ENCODE measurements at regions not wholly inside any gene's neighbourhood (a gene's known extent, or its start where the extent isn't known, plus 50 kb on each side); places are given as distances from the start of the nearest gene placed in this dataset.

- H3K36me3 ChIP-seq, result no peaks in the 10 kb centered on the region
- H3K27ac ChIP-seq, result no peak overlapping the region
- WGBS, 2 donors, result 80 to 92% methylated on average over 4 of the region's 4 CpGs
- ATAC-seq (no peak), FAIRE-seq (no peak), DNase-seq (no peak)
- no peak for TF ChIP-seq CTCF (IDR thresholded peaks at IDR 0.05)
- intact Hi-C loops (cut with DNase I), result no loop called here
- H3K9me3 ChIP-seq, result no peaks in the 10 kb centered on the region
- no peak overlapping the region for H3K4me3 ChIP-seq
- H3K4me1 ChIP-seq, result no peaks in the 10 kb centered on the region
- peaks cover 0 to 7% (median 0%) of the 10 kb centered on the region in 4 donors for H3K27me3 ChIP-seq
Measured at GRCh38 chr2:8191427-8191826, 490.4 kb upstream of the ID2 start.

- Histone ChIP-seq H3K36me3 (no peaks in the 10 kb centered on the region), H3K9me3 (no peaks in the 10 kb centered on the region), H3K4me1 (no peaks in the 10 kb centered on the region), H3K27ac (no peak overlapping the region), H3K27me3 (peaks cover 0 to 7% (median 0%) of the 10 kb centered on the region in 4 donors), H3K4me3 (no peak overlapping the region)
- intact Hi-C loops (cut with DNase I), result no loop called here
- no peak for DNase-seq
- FAIRE-seq, result no peak
- 59 to 68% methylated on average over 2 of the region's 2 CpGs for WGBS, 2 donors
- ATAC-seq, result no peak
- no peak for TF ChIP-seq CTCF (IDR thresholded peaks at IDR 0.05)
Measured at GRCh38 chr2:8193146-8193545, 488.7 kb upstream of the ID2 start.

- intact Hi-C loops (cut with DNase I), result no loop called here
- Histone ChIP-seq H3K27me3 (peaks cover 0 to 7% (median 0%) of the 10 kb centered on the region in 4 donors), H3K4me1 (no peaks in the 10 kb centered on the region), H3K4me3 (no peak overlapping the region), H3K9me3 (no peaks in the 10 kb centered on the region), H3K36me3 (no peaks in the 10 kb centered on the region), H3K27ac (no peak overlapping the region)
- DNase-seq, result no peak
- FAIRE-seq, result no peak
- no peak for TF ChIP-seq CTCF (IDR thresholded peaks at IDR 0.05)
- 32 to 39% methylated on average over 15 of the region's 15 CpGs for WGBS, 2 donors
- ATAC-seq, result peak in 1 of 4 donors; percentile 55
Measured at GRCh38 chr2:8193686-8194615, 487.9 kb upstream of the ID2 start.

- H3K27ac ChIP-seq, result no peak overlapping the region
- H3K4me3 ChIP-seq, result no peak overlapping the region
- intact Hi-C loops (cut with DNase I), result no loop called here
- no peak for TF ChIP-seq CTCF (IDR thresholded peaks at IDR 0.05)
- no peaks in the 10 kb centered on the region for H3K9me3 ChIP-seq
- no peaks in the 10 kb centered on the region for H3K36me3 ChIP-seq
- 24 to 30% methylated on average over 1 of the region's 1 CpG for WGBS, 2 donors
- no peak for FAIRE-seq
- H3K27me3 ChIP-seq, result peaks cover 0 to 7% (median 0%) of the 10 kb centered on the region in 4 donors
- no peak for ATAC-seq
- DNase-seq, result no peak
- H3K4me1 ChIP-seq, result no peaks in the 10 kb centered on the region
Measured at GRCh38 chr2:8195784-8196183, 486.1 kb upstream of the ID2 start.

- 72 to 81% methylated on average over 3 of the region's 3 CpGs for WGBS, 2 donors
Measured at GRCh38 chr2:8196316-8196715, 485.5 kb upstream of the ID2 start.

More at GRCh38 chr2:8196316-8196715, 485.5 kb upstream of the ID2 start:
- Histone ChIP-seq H3K9me3 (no peaks in the 10 kb centered on the region), H3K4me1 (no peaks in the 10 kb centered on the region), H3K27me3 (peaks cover 0 to 7% (median 0%) of the 10 kb centered on the region in 4 donors), H3K27ac (no peak overlapping the region), H3K4me3 (no peak overlapping the region), H3K36me3 (no peaks in the 10 kb centered on the region)
- TF ChIP-seq CTCF (IDR thresholded peaks at IDR 0.05), result no peak
- no peak for DNase-seq
- intact Hi-C loops (cut with DNase I), result no loop called here
- FAIRE-seq, result no peak
- no peak for ATAC-seq
